K562 (cell line): ENCODE measurements at regions not wholly inside any gene's neighbourhood (a gene's known extent, or its start where the extent isn't known, plus 50 kb on each side); places are given as distances from the start of the nearest gene placed in this dataset.

Source experiments
- GABPA ChIP-seq: fragments of 200-800 bp; sonication (Bioruptor generic); conservative IDR thresholded peaks from 2 replicates; pipeline ENCODE4 v1.6.1; 2016; ENCODE audit warnings: low read depth, missing genetic modification characterization, missing compliant biosample characterization
- NCOR1 ChIP-seq: fragments of 450-650 bp; IDR thresholded peaks from 2 replicates; pipeline ENCODE4 v1.6.1; 2016; ENCODE audit warnings: mild to moderate bottlenecking, moderate library complexity
- PHF8 ChIP-seq: fragments of 200-600 bp; sonication (generic); IDR thresholded peaks from 2 replicates; pipeline ENCODE4 v1.6.1; 2012; ENCODE audit warnings: mixed run types, mild to moderate bottlenecking, inconsistent platforms, low read length, moderate library complexity, borderline replicate concordance
- POLR2A ChIP-seq: fragments of 450-650 bp; conservative IDR thresholded peaks from 2 replicates; pipeline ENCODE4 v1.6.1; 2016
- POLR2B ChIP-seq: fragments of 450-650 bp; IDR thresholded peaks from 2 replicates; pipeline ENCODE4 v1.6.1; 2018; ENCODE audit warnings: low read depth; ENCODE audit not compliant: partially characterized antibody
- TBP ChIP-seq: optimal IDR thresholded peaks from 2 replicates; pipeline ENCODE3; 2011; ENCODE audit warnings: low read depth, low read length, improper control_type of control experiment

GRCh38 chr19:28201462-28201943 lies 1011.4 kb downstream of the UQCRFS1 start:
- TF ChIP-seq PHF8: no peak
- TF ChIP-seq POLR2B: no peak
- no peak for TF ChIP-seq GABPA (tag)
- TF ChIP-seq TBP: no peak
- no peak for TF ChIP-seq POLR2A
- TF ChIP-seq NCOR1: no peak
